Kidney glomerular epithelial cell (primary cell): ENCODE measurements at regions not wholly inside any gene's neighbourhood (a gene's known extent, or its start where the extent isn't known, plus 50 kb on each side); places are given as distances from the start of the nearest gene placed in this dataset.
A peak's percentile ranks its signal among the peaks of the same experiment; 100 is the strongest.
"Not testable (repeated sequence)": the region's sequence is repeated elsewhere in the genome, so short reads cannot be mapped to it uniquely, and the experiment has no call there.

Source experiments
- DNase-seq: peaks from one replicate; lab custom pipeline; 2025; lab: John Stamatoyannopoulos, UW

- no peak for DNase-seq
Measured at GRCh38 chr5:148880197-148880596, 53.8 kb downstream of the ADRB2 start.

- DNase-seq, result no peak
Measured at GRCh38 chr5:148880696-148881095, 54.3 kb downstream of the ADRB2 start.

GRCh38 chr5:148882332-148882731 lies 55.9 kb downstream of the ADRB2 start:
- DNase-seq, result no peak

- no peak for DNase-seq
Measured at GRCh38 chr5:148884339-148885020, 58.1 kb downstream of the ADRB2 start.

GRCh38 chr5:148887123-148887881 lies 60.9 kb downstream of the ADRB2 start:
- DNase-seq, result no peak

- DNase-seq, result not testable (repeated sequence)
Measured at GRCh38 chr5:148889936-148890335, 63.5 kb downstream of the ADRB2 start.

GRCh38 chr5:148895441-148895840 lies 69.0 kb downstream of the ADRB2 start:
- DNase-seq, result not testable (repeated sequence)

- DNase-seq, result no peak
Measured at GRCh38 chr5:148897842-148898241, 71.4 kb downstream of the ADRB2 start.

- DNase-seq, result no peak
Measured at GRCh38 chr5:148898413-148899075, 72.1 kb downstream of the ADRB2 start.

GRCh38 chr5:148899993-148900392 lies 73.6 kb downstream of the ADRB2 start:
- no peak for DNase-seq

- DNase-seq, result no peak
Measured at GRCh38 chr5:148902478-148902877, 76.1 kb downstream of the ADRB2 start.

GRCh38 chr5:148903587-148903986 lies 77.2 kb downstream of the ADRB2 start:
- DNase-seq, result no peak

- no peak for DNase-seq
Measured at GRCh38 chr5:148904440-148904839, 78.0 kb downstream of the ADRB2 start.

GRCh38 chr5:148905541-148905940 lies 79.1 kb downstream of the ADRB2 start:
- DNase-seq, result no peak

GRCh38 chr5:148906968-148907367 lies 80.6 kb downstream of the ADRB2 start:
- no peak for DNase-seq

- no peak for DNase-seq
Measured at GRCh38 chr5:148909040-148909439, 82.6 kb downstream of the ADRB2 start.

GRCh38 chr5:148909766-148910165 lies 83.4 kb downstream of the ADRB2 start:
- no peak for DNase-seq

- DNase-seq, result no peak
Measured at GRCh38 chr5:148910216-148910615, 83.8 kb downstream of the ADRB2 start.

GRCh38 chr5:148910686-148911361 lies 84.4 kb downstream of the ADRB2 start:
- DNase-seq, result peak; percentile 76

- no peak for DNase-seq
Measured at GRCh38 chr5:148911386-148911785, 85.0 kb downstream of the ADRB2 start.

- no peak for DNase-seq
Measured at GRCh38 chr5:148912146-148912545, 85.7 kb downstream of the ADRB2 start.

- DNase-seq, result peak; percentile 95
Measured at GRCh38 chr5:148912714-148913398, 86.4 kb downstream of the ADRB2 start.
